DMS53 treated with DMSO at 0.1 percent for 48 hours (cell line): ENCODE measurements at regions not wholly inside any gene's neighbourhood (a gene's known extent, or its start where the extent isn't known, plus 50 kb on each side); places are given as distances from the start of the nearest gene placed in this dataset.
"Not testable (repeated sequence)": the region's sequence is repeated elsewhere in the genome, so short reads cannot be mapped to it uniquely, and the experiment has no call there.

Experiments
- DNase-seq: peaks from one replicate; lab custom pipeline; 2025; ENCODE audit not compliant: unreplicated experiment; lab: John Stamatoyannopoulos, UW

DNA sequence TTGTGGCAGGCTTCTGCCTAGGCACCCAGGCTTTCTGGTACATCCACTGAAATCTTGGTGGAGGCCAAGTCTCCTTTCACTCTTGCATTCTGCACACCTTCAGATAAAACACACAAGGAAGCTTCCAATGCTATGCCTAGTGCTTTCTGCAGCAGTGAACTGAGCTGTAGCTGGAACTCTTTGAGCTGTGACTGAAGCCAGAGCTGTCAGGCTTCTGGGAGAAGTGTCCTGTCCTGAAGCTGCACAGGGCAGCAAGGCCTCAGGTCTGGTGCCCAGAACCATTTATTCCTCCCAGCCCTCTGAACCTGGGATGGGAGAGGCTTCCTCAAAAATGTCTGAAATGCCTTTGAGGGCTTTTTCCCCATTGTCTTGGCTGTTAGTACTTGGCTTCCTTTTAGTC, 941.7 kb downstream of the LRFN5 start:
- DNase-seq = no peak

DNA sequence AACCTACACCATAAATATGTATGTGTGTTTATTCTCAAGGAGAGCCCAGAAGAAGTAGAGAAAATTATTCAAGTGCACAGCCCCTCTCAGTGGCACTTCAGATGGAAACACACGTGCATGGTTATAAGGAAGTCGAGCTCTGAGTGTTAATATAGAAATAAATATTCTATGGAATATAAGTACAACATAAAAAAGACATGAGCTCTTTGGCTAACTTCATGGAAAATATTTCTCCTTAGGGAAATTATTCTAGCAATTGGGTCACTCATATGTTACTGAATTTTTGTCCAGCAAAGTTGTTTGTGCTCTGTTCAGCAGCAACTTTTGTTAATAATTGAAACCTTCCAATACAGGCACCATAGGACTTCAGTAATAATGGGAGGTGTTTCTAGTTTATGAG, 939.0 kb downstream of the LRFN5 start:
- no peak for DNase-seq

DNA sequence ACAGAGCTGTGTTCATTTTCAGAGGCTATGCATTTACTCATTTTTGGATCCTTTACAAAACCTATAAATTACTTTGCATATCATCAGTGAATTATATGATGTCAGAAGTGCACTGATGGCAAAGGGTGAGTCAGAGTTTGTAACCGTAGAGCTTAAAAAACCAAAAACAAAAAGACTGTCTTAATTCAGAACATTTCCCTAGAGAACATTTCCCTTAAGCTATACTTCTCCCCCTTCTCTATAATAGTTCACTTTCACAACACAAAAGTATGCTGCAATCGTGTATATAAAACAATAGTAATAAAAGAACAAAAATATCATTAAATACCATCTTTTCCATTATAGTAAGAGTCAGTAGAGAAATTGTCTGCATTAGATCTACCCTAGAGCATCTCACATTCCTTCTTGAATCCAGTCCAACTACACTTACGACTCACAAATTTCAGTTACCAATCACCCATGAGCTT, 934.9 kb downstream of the LRFN5 start:
- DNase-seq = no peak

DNA sequence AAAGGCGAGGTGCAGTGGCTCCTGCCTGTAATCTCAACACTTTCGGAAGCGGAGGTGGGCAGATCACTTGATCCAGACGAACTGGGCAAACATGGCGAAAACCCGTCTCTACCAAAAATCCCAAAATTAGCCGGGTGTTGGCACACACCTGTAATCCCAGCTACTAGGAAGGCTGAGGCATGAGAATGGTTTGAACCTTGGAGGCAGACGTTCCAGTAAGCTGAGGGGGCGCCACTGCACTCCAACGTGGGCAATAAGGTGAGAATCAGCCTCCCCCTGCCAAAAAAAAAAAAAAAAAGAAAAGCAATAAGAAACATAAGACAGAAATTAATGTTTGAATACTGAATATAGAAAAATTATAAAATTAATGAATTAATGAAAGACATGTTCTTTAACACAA, 928.7 kb downstream of the LRFN5 start:
- DNase-seq = no peak

DNA sequence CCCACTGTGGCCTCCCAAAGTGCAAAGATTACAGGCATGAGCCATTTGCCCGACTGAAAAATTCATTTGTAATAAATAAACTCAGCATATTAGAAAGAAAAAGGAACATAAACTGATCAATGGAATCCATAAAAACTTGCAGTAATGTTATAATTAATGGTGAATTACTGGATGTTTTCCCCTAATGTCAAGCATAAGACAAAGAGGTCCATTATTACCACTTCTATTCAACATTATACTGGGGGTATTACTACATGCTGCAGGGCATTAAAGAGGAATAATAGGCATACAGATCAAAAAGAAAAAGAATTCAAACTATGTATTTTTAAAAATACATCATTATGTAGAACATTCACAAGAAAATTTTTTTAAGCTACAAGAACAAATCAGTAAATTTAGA, 926.8 kb downstream of the LRFN5 start:
- no peak for DNase-seq

DNA sequence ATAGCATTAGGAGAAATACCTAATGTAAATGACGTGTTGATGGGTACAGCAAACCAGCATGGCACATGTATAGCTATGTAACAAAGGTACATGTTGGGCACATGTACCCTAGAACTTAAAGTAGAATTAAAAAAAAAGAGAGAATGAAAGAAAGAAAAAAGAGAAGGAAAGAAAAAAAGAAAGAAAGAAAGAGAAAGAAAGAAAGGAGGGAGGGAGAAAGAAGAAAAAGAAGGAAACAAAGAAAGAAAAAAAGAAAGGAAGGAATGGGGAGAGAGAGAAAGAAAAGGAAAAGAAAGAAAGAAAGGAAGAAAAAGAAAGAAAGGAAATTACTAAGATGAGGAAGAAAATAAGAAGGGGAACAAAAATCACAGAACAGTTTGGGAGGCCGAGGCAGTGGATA, 925.5 kb downstream of the LRFN5 start:
- no peak for DNase-seq

DNA sequence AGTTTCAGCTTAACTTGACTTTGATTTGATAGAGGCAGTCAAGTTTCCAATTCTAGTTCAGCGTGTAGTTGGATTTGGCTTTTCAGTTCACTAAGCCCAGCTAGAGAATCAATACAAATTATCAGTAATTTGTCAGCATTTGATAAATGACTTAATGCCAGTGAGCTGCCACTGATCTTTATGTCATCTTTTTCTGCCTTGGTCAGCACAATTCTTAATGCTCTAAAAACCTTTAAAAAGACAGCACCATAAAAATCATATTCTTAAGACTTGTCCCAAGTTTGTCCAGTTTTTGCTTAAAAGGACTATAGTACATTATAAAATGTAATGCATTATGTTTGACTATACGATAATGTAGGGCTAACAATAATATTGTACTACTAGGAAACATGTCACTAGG, 920.5 kb downstream of the LRFN5 start:
- no peak for DNase-seq

DNA sequence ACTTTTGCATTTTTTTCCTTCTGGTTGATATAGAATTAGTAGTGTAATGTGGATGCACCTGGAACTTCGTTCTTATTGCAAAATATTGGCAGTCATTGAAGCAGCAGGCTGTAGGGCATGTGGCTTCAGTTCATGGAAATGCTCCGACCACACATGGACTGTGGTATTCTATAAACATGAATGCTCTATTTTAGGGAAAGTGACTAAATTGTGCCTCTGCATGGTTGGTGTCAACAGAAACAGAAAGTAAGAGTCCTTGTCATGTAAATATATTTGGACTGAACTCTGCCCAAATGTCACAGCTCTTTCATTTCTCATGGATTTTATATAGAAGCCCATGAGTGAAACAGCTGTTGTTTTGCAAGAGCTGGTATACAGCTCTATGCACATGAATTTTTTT, 917.0 kb downstream of the LRFN5 start:
- DNase-seq = no peak

DNA sequence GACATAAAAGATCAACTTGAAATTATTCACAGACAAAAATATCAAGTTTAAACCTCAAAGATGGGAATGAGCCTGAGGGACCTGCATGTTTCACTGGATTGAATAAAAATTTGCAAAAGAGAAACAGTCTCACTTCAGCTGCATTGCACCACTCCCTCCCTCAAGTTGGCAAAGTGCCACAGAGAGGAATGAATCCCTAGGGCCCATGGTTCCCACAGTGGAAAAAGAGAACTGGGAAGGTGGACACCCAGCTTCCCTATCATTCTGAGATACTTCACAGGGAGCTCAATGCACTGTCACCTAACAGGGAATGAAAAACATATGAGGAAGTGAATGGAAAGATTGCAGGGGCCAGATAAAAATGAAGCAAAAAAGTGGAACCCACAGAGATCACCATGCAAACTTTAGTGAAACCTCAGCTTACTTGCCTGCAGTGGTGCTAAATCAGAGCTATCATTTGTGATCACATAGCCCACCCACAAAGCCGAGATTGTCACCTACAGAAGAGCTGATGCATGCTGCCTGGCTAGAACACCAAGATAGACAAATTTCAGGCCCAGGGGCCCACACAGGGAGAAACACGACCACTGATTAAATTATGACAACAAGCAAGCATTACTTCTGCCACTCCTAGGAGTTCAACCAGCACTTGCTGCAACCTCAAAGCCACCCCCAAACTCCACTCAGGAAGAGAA, 911.3 kb downstream of the LRFN5 start:
- DNase-seq = no peak

DNA sequence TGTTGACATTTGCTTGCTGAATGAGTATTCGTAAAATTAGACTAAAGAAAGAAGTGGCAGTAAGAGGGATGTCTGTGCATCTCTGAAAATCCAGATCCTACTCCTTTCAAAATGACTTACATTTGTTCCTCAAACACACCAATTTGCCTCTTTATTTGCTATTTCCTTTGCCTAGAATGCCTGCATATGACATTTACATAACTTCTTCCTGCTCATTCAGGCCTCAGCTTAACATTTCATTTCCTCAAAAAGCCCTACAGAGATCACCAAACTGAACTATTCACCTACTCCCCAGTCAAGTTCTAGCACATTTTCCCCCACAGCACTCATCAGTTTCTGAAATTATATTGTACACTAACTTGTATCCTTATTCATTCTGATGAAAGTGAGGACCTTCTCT, 907.2 kb downstream of the LRFN5 start:
- DNase-seq = no peak

DNA sequence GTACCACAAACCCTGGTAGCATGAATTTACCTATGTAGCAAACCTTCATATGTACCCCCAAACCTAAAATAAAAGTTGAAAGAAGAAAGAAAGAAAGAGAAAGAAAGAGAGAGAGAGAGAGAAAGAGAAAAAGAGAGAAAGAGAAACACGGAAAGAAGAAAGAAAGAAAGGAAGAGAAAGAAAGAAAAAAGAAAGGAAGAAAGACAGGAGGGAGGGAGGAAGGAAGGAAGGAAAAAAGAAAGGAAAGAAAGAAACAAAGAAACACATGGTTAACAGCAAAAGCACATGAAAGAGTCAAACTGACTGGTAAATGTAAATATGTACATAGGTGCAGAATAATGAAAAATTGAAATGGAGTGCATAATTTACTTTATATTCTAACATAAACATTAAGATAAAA, 903.4 kb downstream of the LRFN5 start:
- no peak for DNase-seq

DNA sequence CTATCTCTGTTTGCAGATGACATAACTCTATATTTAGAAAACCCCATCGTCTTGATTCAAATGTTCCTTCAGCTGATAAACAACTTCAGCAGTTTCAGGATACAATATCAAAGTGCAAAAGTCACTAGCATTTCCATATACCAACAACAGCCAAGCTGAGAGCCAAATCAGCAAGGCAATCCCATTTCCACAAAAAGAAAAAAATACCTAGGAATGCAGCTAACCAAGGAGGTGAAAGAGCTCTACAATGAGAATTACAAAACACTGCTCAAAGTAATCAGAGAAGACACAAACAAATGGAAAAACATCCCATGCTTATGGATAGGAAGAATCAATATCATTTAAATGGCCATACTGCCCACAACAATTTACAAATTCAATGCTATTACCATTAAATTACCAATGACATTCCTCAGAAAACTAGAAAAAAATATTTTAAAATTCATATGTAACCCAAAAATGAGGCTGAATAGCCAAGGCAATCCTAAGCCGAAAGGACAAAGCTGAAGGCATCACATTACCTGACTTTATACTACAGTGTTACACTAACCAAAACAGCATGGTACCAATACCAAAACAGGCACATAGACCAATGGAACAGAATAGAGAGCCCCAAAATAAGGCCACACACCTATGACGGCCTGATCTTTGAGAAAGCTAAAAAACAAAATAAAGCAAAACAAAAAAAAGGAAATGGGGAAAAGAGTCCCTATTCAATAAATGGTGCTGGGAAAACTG, 901.7 kb downstream of the LRFN5 start:
- no peak for DNase-seq

DNA sequence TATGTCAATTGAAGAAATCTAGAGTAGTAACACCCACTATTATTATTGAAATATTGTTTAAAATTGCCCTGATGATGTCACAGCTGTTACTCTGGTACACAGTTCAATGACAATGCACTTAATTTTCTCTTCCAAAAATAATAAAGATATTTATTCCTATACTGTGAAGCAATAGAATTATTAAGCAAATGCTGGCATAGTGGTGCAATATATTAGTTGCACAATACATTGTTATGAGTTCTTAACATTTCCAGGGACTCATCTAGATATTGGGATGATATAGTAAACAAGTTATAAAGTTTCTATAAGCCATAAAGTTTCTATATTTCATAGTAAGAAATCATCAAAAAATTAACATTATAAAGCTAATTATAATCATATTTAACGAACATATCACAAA, 897.8 kb downstream of the LRFN5 start:
- DNase-seq = no peak

DNA sequence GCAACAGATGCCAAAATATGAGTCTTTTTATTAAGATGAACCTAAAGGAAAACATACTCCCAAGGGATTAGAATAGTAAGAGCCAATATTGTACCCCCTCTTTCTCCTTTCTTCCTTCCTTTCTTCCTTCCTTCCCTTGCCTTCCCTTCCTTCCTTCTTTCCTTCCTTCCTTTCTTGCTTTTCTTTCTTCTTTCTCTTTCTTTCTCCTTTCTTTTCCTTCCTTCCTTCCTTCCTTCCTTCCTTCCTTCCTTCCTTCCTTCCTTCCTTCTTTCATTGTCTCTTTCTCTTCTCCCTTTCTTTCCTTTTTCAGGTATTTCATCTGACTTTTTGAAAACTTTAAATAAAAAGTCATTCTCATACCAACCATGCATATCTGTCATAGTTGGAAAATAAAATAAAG, 892.5 kb downstream of the LRFN5 start:
- DNase-seq = no peak

DNA sequence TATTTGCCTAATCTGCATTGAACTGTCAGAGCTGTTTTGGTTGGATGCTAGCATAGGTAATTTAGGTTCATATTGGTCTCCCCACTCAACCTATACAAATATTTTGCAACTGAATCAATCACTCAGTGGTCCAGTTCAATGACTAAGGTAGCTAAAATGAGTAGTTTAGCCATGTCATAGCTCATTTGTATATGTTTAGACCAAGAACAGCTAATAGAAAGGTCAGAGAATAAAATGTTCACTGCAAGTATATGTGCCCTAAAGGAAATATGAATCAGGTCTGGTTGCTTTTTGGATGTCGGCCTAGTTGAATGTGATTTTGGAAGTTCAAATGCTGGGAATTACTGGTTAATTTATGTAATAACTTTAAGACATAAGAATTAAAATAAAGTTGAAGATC, 883.9 kb downstream of the LRFN5 start:
- no peak for DNase-seq

DNA sequence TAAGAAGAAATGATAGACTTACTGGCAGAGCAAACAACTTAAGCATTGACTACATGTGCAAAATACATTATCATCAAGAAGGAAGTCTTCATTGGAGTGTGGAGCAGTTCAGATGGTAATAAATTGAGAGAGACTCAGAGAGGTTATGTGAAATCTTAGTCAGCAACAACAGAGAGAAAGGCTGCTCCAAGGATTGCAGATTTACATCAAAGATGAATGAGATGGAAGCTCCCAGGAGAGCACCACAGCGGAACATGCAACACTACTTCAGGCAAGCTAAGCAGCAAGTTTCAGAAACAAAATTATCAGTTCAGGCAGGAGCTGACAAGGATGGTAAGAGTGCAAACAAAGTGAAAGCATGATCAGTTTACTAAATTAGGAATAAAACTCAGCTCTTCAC, 882.3 kb downstream of the LRFN5 start:
- no peak for DNase-seq

DNA sequence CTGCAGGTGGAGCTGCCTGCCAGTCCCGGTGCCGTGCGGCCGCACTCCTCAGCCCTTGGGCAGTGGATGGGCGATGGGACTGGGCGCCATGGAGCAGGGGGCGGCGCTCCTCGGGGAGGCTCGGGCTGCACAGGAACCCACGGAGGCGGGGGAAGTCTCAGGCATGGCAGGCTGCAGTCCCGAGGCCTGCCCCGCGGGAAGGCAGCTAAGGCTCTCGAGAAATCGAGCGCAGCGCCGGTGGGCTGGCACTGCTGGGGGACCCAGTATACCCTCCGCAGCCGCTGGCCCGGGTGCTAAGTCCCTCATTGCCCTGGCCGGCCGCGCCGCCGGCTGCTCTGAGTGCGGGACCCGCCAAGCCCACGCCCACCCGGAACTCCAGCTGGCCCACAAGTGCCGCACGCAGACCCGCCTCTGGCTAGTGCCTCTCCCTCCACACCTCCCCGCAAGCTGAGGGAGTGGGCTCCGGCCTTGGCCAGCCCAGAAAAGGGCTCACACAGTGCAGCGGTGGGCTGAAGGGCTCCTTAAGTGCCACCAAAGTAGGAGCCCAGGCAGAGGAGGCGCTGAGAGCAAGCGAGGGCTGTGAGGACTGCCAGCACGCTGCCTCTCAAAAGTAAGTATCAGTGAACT, 875.8 kb downstream of the LRFN5 start:
- DNase-seq = not testable (repeated sequence)

DNA sequence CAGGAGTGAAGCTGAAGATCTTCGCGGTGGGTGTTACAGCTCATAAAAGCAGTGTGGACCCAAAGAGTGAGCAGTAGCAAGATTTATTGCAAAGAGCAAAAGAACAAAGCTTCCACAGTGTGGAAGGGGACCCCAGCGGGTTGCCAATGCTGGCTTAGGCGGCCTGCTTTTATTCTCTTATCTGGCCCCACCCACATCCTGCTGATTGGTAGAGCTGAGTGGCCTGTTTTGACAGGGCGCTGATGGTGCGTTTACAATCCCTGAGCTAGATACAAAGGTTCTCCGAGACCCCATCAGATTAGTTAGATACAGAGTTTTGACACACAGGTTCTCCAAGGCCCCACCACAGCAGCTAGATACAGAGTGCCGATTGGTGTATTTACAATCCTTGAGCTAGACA, 875.0 kb downstream of the LRFN5 start:
- DNase-seq = not testable (repeated sequence)

DNA sequence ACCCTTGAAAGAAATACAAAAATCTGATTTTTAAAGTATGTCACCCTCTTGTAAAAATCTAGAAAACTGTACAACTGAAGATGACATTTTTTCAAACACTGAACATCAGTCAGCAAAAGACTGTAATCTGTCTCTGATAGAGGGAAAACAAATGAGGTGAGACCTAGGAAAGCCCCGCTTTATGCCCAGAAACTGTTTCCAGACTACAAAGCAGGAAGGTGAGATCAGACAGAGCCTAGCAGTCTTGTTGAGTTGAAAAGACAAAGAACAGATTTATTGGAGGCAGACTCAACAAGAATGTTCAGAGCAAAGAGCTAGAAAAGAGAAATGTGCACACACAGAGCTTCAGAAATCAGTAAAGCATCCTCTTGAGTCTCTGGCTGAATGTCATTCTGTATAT, 873.6 kb downstream of the LRFN5 start:
- no peak for DNase-seq

DNA sequence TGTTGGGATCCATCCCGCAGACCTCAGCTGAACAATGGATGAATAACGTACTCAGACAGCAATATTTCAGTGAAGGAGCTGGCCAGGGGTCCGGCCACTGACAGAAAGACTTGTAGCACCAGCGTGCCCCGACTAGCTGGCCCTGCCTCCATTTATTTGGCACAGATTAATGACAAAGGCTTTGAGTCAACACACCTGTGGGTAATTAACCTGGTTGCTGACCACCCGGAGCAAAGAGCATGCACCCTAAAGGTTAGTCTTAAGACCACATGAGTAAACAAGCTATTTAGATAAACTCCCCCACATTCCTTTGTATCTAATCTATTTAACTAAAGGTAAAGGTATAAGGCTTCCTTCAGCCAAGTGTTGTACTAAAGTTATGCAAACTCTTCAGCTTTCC, 868.6 kb downstream of the LRFN5 start:
- DNase-seq = no peak

DNA sequence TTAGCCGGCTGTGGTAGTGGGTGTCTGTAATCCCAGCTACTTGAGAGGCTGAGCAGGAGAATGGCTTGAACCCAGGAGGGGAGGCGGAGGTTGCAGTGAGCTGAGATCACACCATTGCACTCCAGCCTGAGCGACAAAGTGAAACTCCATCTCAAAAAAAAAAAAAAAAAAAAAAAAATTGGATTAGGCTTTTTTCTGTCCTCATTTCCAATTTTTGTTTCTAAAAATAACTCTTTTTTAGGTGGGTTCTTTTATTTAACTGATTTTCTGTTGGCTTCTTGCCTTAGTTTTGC, 863.7 kb downstream of the LRFN5 start:
- DNase-seq = no peak

DNA sequence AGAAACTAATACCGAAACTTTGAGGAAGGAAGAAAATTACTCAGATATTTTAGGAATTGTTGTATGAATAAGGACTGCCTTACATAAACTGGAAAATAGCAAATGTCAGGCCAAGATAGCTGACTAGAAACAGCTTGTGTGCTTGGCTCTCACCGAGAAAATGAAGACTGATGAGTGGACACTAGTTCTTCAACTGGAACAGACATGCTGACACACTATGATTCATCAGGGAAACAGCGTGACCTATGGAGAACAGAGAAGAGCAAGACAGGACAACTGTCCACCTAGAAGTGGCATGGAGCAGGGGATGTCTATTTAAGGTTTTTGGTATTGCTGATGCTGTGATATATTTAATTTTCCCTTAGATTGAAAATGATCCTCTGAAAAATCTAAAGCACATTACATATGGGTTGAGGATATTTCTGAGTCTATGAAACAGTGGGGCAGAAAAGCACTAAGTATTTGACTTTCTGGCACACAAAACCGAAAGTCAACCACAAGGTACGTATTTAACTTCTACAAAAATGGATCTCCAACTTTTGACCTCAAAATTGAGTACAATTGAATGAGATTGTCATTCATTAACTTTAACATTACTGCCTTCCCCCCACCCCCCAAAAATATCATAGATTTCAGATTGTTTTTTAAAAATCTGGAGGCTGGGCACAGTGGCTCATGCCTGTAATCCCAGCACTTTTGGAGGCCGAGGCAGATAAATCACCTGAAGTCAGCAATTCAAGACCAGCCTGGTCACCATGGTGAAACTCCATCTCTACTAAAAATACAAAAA, 863.2 kb downstream of the LRFN5 start:
- peak; percentile 10 for DNase-seq
